GM10248 (cell line): ENCODE measurements at regions not wholly inside any gene's neighbourhood (a gene's known extent, or its start where the extent isn't known, plus 50 kb on each side); places are given as distances from the start of the nearest gene placed in this dataset.

Experiments
- CTCF ChIA-PET: fragments of 300-600 bp; sonication (Branson Sonifier 250); formaldehyde crosslinking; extraction: SDS; loops from one replicate; lab custom pipeline; 2021; ENCODE audit warnings: antibody characterized with exemption; lab: Yijun Ruan, JAX
- POLR2A ChIA-PET: fragments of 350-650 bp; sonication (Branson Sonifier 250); formaldehyde crosslinking; extraction: SDS; loops from one replicate; lab custom pipeline; 2020; ENCODE audit warnings: antibody characterized with exemption; lab: Yijun Ruan, JAX
- DNase-seq: peaks from one replicate; pipeline ENCODE4 v3.0.0; 2012; ENCODE audit errors: extremely low spot score
- CTCF ChIP-seq: IDR thresholded peaks from 2 replicates; pipeline ENCODE4 v1.5.1; 2012; ENCODE audit warnings: mild to moderate bottlenecking, low read depth; ENCODE audit errors: extremely low read depth, missing control alignments, control extremely low read depth

GRCh38 chr14:105848570-105848969 is 322.2 kb downstream of the TMEM121 start:
- no peak for TF ChIP-seq CTCF
- ChIA-PET CTCF (no interaction called here), POLR2A (no interaction called here)
- DNase-seq = no peak

- no peak for DNase-seq
- ChIA-PET CTCF (no interaction called here), POLR2A (interaction anchor here (0.7 kb wide), 1 partner anchor 199 kb away, joined by 3 read pairs; no protein-coding TSS in a partner anchor)
- TF ChIP-seq CTCF = no peak
Observed at GRCh38 chr14:105849933-105850626, 323.7 kb downstream of the TMEM121 start.

GRCh38 chr14:105850853-105851581 is 324.6 kb downstream of the TMEM121 start:
- no peak for DNase-seq
- CTCF ChIA-PET = no interaction called here

GRCh38 chr14:105851716-105852377 is 325.5 kb downstream of the TMEM121 start:
- no peak for DNase-seq
- ChIA-PET CTCF (interaction anchor here (1.0 kb wide), 1 partner anchor 148 kb away, joined by 3 read pairs; no protein-coding TSS in a partner anchor), POLR2A (no interaction called here)
- TF ChIP-seq CTCF = no peak

More at GRCh38 chr14:105850853-105851581, 324.6 kb downstream of the TMEM121 start:
- TF ChIP-seq CTCF = no peak
- POLR2A ChIA-PET = no interaction called here

GRCh38 chr14:105852378-105853088 is 326.1 kb downstream of the TMEM121 start:
- no peak for TF ChIP-seq CTCF
- POLR2A ChIA-PET = interaction anchor here (1.0 kb wide), 1 partner anchor 8 kb away, joined by 4 read pairs; no protein-coding TSS in a partner anchor
- CTCF ChIA-PET = interaction anchor here (1.0 kb wide), 2 partner anchors 148 to 250 kb away, joined by 3 read pairs; no protein-coding TSS in a partner anchor
- DNase-seq = no peak
